ENCODE measurements at regions not wholly inside any gene's neighbourhood (a gene's known extent, or its start where the extent isn't known, plus 50 kb on each side); places are given as distances from the start of the nearest gene placed in this dataset.

DNA sequence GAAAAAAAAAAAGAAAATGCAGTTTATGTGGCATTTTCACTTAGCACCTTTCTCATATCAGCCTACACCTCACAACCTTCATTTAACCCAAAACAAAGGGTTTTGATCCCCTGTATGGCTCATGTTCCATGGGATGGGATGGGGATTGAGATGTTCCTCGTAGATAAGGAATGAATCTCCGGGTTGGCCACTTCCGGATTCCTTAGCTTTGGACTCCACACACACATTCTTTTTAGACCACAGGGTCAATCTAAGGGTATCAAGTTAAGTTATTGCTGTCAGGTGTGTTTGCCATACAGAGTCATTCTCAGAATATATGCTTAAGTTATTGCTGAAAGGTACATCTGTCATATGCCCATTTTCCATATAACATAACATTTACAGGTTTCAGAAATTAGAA is 301.4 kb upstream of the TGFBR2 start:
- TF ChIP-seq HDGF (IDR thresholded peaks at IDR 0.05; ENCODE audit: borderline replicate concordance) (no peak), ELF4 (IDR thresholded peaks at IDR 0.05) (no peak), TARDBP (IDR thresholded peaks at IDR 0.05) (no peak), SUZ12 (IDR thresholded peaks at IDR 0.05) (no peak), NFRKB (IDR thresholded peaks at IDR 0.05) (no peak), BHLHE40 (IDR thresholded peaks at IDR 0.05; ENCODE audit: borderline replicate concordance) (no peak), ZNF384 (IDR thresholded peaks at IDR 0.05) (no peak), CTBP1 (IDR thresholded peaks at IDR 0.05; ENCODE audit: borderline replicate concordance) (no peak)
- TF ChIP-seq, protein P1, sequence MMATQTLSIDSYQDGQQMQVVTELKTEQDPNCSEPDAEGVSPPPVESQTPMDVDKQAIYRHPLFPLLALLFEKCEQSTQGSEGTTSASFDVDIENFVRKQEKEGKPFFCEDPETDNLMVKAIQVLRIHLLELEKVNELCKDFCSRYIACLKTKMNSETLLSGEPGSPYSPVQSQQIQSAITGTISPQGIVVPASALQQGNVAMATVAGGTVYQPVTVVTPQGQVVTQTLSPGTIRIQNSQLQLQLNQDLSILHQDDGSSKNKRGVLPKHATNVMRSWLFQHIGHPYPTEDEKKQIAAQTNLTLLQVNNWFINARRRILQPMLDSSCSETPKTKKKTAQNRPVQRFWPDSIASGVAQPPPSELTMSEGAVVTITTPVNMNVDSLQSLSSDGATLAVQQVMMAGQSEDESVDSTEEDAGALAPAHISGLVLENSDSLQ (IDR thresholded peaks at IDR 0.05), result no peak
- ChIA-PET CTCF (no interaction called here), POLR2A (no interaction called here)
- no peak for DNase-seq (ENCODE audit: extremely low spot score)

- TF ChIP-seq ELF4 (IDR thresholded peaks at IDR 0.05), result no peak
- no peak for TF ChIP-seq LEF1 (IDR thresholded peaks at IDR 0.05; ENCODE audit: borderline replicate concordance)
- TF ChIP-seq L3MBTL2 (conservative IDR thresholded peaks at IDR 0.05), result no peak
- TF ChIP-seq ARNT (IDR thresholded peaks at IDR 0.05), result no peak
- TF ChIP-seq BHLHE40 (IDR thresholded peaks at IDR 0.05; ENCODE audit: borderline replicate concordance), result no peak
- TF ChIP-seq NFRKB (IDR thresholded peaks at IDR 0.05), result no peak
- TF ChIP-seq SUZ12 (IDR thresholded peaks at IDR 0.05), result no peak
- no peak for TF ChIP-seq SP1 (IDR thresholded peaks at IDR 0.05)
- TF ChIP-seq ZNF384 (IDR thresholded peaks at IDR 0.05), result no peak
- no peak for TF ChIP-seq FOXA1 (IDR thresholded peaks at IDR 0.05)
- no peak for TF ChIP-seq HDGF (IDR thresholded peaks at IDR 0.05; ENCODE audit: borderline replicate concordance)
- TF ChIP-seq, protein P1 (IDR thresholded peaks at IDR 0.05), result no peak
- no peak for TF ChIP-seq CTBP1 (IDR thresholded peaks at IDR 0.05; ENCODE audit: borderline replicate concordance)
- TF ChIP-seq FOXM1 (IDR thresholded peaks at IDR 0.05; ENCODE audit: borderline replicate concordance), result no peak
- TF ChIP-seq TARDBP (IDR thresholded peaks at IDR 0.05), result no peak
- TF ChIP-seq FOXK2 (IDR thresholded peaks at IDR 0.05), result no peak
- DNase-seq (ENCODE audit: extremely low spot score), result no peak
- POLR2A ChIA-PET, result no interaction called here
- CTCF ChIA-PET, result no interaction called here
Measured at GRCh38 chr3:30306896-30307295, 299.5 kb upstream of the TGFBR2 start.

DNA sequence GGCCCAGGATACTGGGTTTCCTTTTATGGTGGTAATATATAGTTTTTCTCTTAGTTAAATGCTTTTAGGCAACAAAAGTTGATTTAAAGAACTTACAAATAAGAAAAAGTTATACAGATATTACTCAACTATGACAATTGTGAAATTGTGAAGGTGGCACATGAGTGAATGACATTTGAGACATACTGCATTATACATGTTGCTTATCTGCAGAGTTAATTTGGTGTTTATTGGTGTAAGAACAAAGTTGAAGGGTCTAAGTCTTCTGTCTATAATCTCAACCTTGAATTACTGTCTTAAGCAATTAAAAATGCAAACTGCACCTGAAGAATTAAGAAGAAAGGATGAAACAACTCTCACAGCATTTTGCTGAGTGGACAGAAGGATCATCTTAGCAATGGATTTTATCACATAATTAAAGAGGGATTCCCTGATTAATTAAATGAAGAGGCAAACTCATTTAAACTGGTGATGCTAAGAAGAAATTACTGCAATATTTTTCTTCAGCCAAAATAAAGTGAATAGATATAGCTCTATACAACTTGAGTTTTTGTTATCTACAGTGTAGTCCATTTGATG is 298.9 kb upstream of the TGFBR2 start:
- POLR2A ChIA-PET, result no interaction called here
- no peak for DNase-seq (ENCODE audit: extremely low spot score)
- TF ChIP-seq, protein P1 (IDR thresholded peaks at IDR 0.05), result no peak
- TF ChIP-seq LEF1 (IDR thresholded peaks at IDR 0.05; ENCODE audit: borderline replicate concordance), result no peak
- CTCF ChIA-PET, result interaction anchor here (0.6 kb wide), 1 partner anchor 463 kb away, joined by 5 read pairs; no protein-coding TSS in a partner anchor

DNA sequence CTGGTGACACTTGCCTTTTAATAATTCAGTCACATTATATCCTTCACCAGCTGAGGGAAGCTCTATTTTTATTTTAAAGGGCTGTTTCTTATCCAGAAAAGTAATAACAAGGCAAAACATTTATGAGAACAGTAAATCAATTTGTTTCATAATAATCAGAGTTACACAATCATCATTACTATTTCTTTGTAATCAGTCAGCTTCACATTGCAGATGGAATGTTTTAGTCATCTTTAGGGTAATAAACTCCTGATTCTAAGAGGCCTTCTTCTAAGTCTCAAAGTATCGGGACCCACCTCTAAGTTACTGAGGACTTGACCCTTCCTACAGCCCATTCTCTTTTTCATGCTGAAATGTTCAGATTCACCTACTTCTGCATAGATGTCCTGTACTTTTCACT is 298.3 kb upstream of the TGFBR2 start:
- POLR2A ChIA-PET, result no interaction called here
- CTCF ChIA-PET, result no interaction called here
- no peak for TF ChIP-seq ARNT (IDR thresholded peaks at IDR 0.05)
- no peak for TF ChIP-seq ZNF384 (IDR thresholded peaks at IDR 0.05)
- no peak for TF ChIP-seq FOXK2 (IDR thresholded peaks at IDR 0.05)
- TF ChIP-seq CTBP1 (IDR thresholded peaks at IDR 0.05; ENCODE audit: borderline replicate concordance), result no peak
- no peak for TF ChIP-seq ELF4 (IDR thresholded peaks at IDR 0.05)
- no peak for TF ChIP-seq LEF1 (IDR thresholded peaks at IDR 0.05; ENCODE audit: borderline replicate concordance)
- no peak for TF ChIP-seq BHLHE40 (IDR thresholded peaks at IDR 0.05; ENCODE audit: borderline replicate concordance)
- TF ChIP-seq FOXA1 (IDR thresholded peaks at IDR 0.05), result no peak
- no peak for TF ChIP-seq L3MBTL2 (conservative IDR thresholded peaks at IDR 0.05)
- no peak for TF ChIP-seq TARDBP (IDR thresholded peaks at IDR 0.05)
- TF ChIP-seq SUZ12 (IDR thresholded peaks at IDR 0.05), result no peak
- TF ChIP-seq NFRKB (IDR thresholded peaks at IDR 0.05), result no peak
- DNase-seq (ENCODE audit: extremely low spot score), result no peak

DNA sequence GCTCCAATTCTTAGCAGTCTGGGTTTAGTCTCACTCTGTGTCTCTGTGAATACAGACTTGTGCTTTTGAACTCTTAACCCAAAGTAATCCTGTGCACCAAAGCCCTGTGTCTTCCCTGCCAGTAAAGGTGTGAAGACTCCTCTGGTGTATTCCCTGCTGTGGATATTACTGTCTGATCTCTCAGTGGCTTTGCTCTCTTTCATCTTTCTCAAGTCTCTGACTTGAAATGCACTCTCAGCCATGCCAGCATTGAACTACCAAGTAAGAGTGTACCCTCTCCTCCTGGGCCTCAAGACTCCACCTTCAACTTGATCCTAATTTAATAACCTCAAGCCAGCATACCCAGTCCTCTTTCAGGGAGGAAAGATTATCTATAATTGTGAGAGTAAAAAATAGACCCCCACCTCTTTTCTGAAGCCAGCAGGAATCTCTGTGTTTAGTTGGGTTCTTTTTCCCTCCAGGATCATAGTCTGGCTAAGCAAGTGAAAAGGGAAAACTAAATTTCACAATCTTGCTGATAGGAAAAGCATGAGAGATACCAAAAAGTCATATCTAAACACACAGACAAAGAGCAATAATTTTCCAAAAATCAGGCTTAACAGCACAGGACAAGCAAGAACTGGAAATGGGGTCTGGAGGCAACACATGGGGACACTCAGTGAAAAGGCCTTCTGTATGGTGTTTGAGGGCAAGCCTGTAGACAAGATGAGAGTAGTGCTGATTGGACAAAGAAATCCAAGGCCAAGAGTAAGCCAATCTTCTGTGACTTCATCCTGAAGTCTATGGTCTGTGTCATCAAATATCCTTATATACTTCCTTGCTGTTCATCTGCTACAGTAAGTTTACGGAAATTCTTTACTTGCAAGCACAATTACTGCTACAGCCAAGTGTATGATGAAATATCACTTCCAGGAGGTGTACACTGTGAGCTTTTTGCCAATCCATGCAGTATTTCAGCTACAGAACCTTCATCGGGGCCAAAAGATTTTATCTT is 296.1 kb upstream of the TGFBR2 start:
- ChIA-PET CTCF (no interaction called here), POLR2A (no interaction called here)
- TF ChIP-seq BHLHE40 (IDR thresholded peaks at IDR 0.05; ENCODE audit: borderline replicate concordance) (no peak), HDGF (IDR thresholded peaks at IDR 0.05; ENCODE audit: borderline replicate concordance) (no peak), NFRKB (IDR thresholded peaks at IDR 0.05) (no peak), L3MBTL2 (conservative IDR thresholded peaks at IDR 0.05) (no peak), SUZ12 (IDR thresholded peaks at IDR 0.05) (no peak)
- DNase-seq (ENCODE audit: extremely low spot score), result no peak

DNA sequence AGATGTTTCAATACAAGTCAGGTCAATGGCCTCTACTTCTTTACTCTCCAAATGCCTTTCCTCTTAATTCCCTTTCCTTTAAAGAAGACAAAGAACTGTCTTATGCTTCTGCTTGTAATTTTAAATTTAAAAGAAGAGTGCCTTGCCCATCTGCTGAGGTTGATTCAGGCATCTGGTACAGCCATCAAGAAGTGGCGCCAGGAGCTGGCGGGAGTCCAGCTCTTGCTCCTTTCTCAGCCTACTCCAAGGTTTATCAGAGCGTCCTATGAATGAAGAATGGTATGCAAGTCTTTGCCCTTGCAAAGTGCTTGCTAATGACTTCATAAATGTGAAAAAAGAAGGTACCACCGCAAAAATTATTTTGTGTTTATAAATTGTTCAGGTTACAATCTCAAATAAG is 294.6 kb upstream of the TGFBR2 start:
- POLR2A ChIA-PET, result no interaction called here
- CTCF ChIA-PET, result no interaction called here

More for the DNA sequence above, 294.6 kb upstream of the TGFBR2 start:
- no peak for TF ChIP-seq FOXM1 (IDR thresholded peaks at IDR 0.05; ENCODE audit: borderline replicate concordance)
- TF ChIP-seq BHLHE40 (IDR thresholded peaks at IDR 0.05; ENCODE audit: borderline replicate concordance), result no peak
- no peak for TF ChIP-seq L3MBTL2 (conservative IDR thresholded peaks at IDR 0.05)
- TF ChIP-seq FOXA1 (IDR thresholded peaks at IDR 0.05), result no peak
- no peak for DNase-seq (ENCODE audit: extremely low spot score)

All from HEK293T (cell line).